ENCODE measurements at regions not wholly inside any gene's neighbourhood (a gene's known extent, or its start where the extent isn't known, plus 50 kb on each side); places are given as distances from the start of the nearest gene placed in this dataset.

GRCh38 chr3:135559802-135560201 is 405.7 kb upstream of the PPP2R3A start:
- TF ChIP-seq CTCF (conservative IDR thresholded peaks at IDR 0.05; ENCODE audit: low read depth, low read length): no peak
- no peak overlapping the region for H3K4me3 ChIP-seq (ENCODE audit: low read length)
- DNase-seq (ENCODE audit: low read depth): no peak

GRCh38 chr3:135560847-135561246 is 404.7 kb upstream of the PPP2R3A start:
- TF ChIP-seq CTCF (conservative IDR thresholded peaks at IDR 0.05; ENCODE audit: low read depth, low read length): no peak
- no peak for DNase-seq (ENCODE audit: low read depth)
- no peak overlapping the region for H3K4me3 ChIP-seq (ENCODE audit: low read length)

GRCh38 chr3:135564696-135565095 is 400.8 kb upstream of the PPP2R3A start:
- H3K4me3 ChIP-seq (ENCODE audit: low read length): no peak overlapping the region
- no peak for TF ChIP-seq CTCF (conservative IDR thresholded peaks at IDR 0.05; ENCODE audit: low read depth, low read length)
- no peak for DNase-seq (ENCODE audit: low read depth)

GRCh38 chr3:135565546-135565945 is 400.0 kb upstream of the PPP2R3A start:
- no peak overlapping the region for H3K4me3 ChIP-seq (ENCODE audit: low read length)
- TF ChIP-seq CTCF (conservative IDR thresholded peaks at IDR 0.05; ENCODE audit: low read depth, low read length): no peak
- DNase-seq (ENCODE audit: low read depth): no peak

- H3K4me3 ChIP-seq (ENCODE audit: low read length): no peak overlapping the region
- DNase-seq (ENCODE audit: low read depth): no peak
- no peak for TF ChIP-seq CTCF (conservative IDR thresholded peaks at IDR 0.05; ENCODE audit: low read depth, low read length)
These were observed 398.3 kb upstream of the PPP2R3A start for GRCh38 chr3:135567223-135567622.

- TF ChIP-seq CTCF (conservative IDR thresholded peaks at IDR 0.05; ENCODE audit: low read depth, low read length): no peak
- no peak overlapping the region for H3K4me3 ChIP-seq (ENCODE audit: low read length)
- no peak for DNase-seq (ENCODE audit: low read depth)
These were observed 388.8 kb upstream of the PPP2R3A start for GRCh38 chr3:135576751-135577150.

- TF ChIP-seq CTCF (conservative IDR thresholded peaks at IDR 0.05; ENCODE audit: low read depth, low read length): no peak
These were observed 383.7 kb upstream of the PPP2R3A start for GRCh38 chr3:135581806-135582205.

More at GRCh38 chr3:135581806-135582205, 383.7 kb upstream of the PPP2R3A start:
- H3K4me3 ChIP-seq (ENCODE audit: low read length): no peak overlapping the region
- no peak for DNase-seq (ENCODE audit: low read depth)

All from retinal pigment epithelial cell (primary cell).